Gastroesophageal sphincter (tissue), 3 donors: ENCODE measurements at regions not wholly inside any gene's neighbourhood (a gene's known extent, or its start where the extent isn't known, plus 50 kb on each side); places are given as distances from the start of the nearest gene placed in this dataset.

Experiments
- CTCF ChIP-seq, 4 experiments: fragments of 200-600 bp in 2 of 4; fragments of 450-650 bp in 2 of 4; sonication (generic) in 1 of 4; IDR thresholded peaks; one replicate each; pipeline ENCODE4 v1.5.1; 2017 to 2019; ENCODE audit warnings: antibody characterized with exemption in 4 of 4, mild to moderate bottlenecking in 2 of 4, moderate library complexity in 2 of 4
- POLR2A ChIP-seq, 2 donors: fragments of 450-650 bp; IDR thresholded peaks; one replicate each; pipeline ENCODE4 v1.6.1; 2017; ENCODE audit warnings: antibody characterized with exemption in 2 of 2, mild to moderate bottlenecking in 2 of 2, moderate library complexity in 1 of 2
- POLR2AphosphoS5 ChIP-seq: sonication (generic); formaldehyde crosslinking; IDR thresholded peaks from one replicate; pipeline ENCODE4 v1.6.1; 2017; ENCODE audit warnings: antibody characterized with exemption

- TF ChIP-seq CTCF (IDR thresholded peaks at IDR 0.05), result no peak
- no peak for TF ChIP-seq POLR2A (IDR thresholded peaks at IDR 0.05)
- TF ChIP-seq POLR2AphosphoS5, result no peak
These were observed 71.2 kb upstream of the AFDN start for GRCh38 chr6:167755461-167755860.
